Epithelial cell of esophagus (primary cell): ENCODE measurements at regions not wholly inside any gene's neighbourhood (a gene's known extent, or its start where the extent isn't known, plus 50 kb on each side); places are given as distances from the start of the nearest gene placed in this dataset.

Experiments used
- DNase-seq: peaks from one replicate; pipeline ENCODE4 v3.0.0; 2010; ENCODE audit warnings: low read depth
- H3K4me3 ChIP-seq: 2 replicates; pipeline ENCODE4 v1.5.1; 2011; ENCODE audit warnings: mild to moderate bottlenecking, low read length, control low read depth
- CTCF ChIP-seq: IDR thresholded peaks from 2 replicates; pipeline ENCODE4 v1.5.1; 2011; ENCODE audit warnings: low read depth, mild to moderate bottlenecking, low read length, control low read depth, inconsistent platforms; ENCODE audit not compliant: insufficient read depth; ENCODE audit errors: missing control alignments

- no peak for TF ChIP-seq CTCF
- DNase-seq: no peak
- H3K4me3 ChIP-seq: no peak overlapping the region
Measured at GRCh38 chr16:16780588-16780987, 401.6 kb downstream of the NPIPA7 start.

- no peak overlapping the region for H3K4me3 ChIP-seq
- no peak for TF ChIP-seq CTCF
- DNase-seq: no peak
Measured at GRCh38 chr16:16782153-16782552, 403.2 kb downstream of the NPIPA7 start.

- no peak overlapping the region for H3K4me3 ChIP-seq
- TF ChIP-seq CTCF: no peak
- no peak for DNase-seq
Measured at GRCh38 chr16:16788004-16788403, 409.1 kb downstream of the NPIPA7 start.

- no peak overlapping the region for H3K4me3 ChIP-seq
- TF ChIP-seq CTCF: no peak
- no peak for DNase-seq
Measured at GRCh38 chr16:16790597-16790996, 411.7 kb downstream of the NPIPA7 start.

- no peak overlapping the region for H3K4me3 ChIP-seq
- no peak for DNase-seq
- TF ChIP-seq CTCF: no peak
Measured at GRCh38 chr16:16791051-16791450, 412.1 kb downstream of the NPIPA7 start.

- no peak for TF ChIP-seq CTCF
- no peak overlapping the region for H3K4me3 ChIP-seq
- no peak for DNase-seq
Measured at GRCh38 chr16:16797239-16797638, 418.3 kb downstream of the NPIPA7 start.

- H3K4me3 ChIP-seq: no peak overlapping the region
- TF ChIP-seq CTCF: no peak
- no peak for DNase-seq
Measured at GRCh38 chr16:16798504-16798903, 419.6 kb downstream of the NPIPA7 start.
